PC-3 (cell line): ENCODE measurements at regions not wholly inside any gene's neighbourhood (a gene's known extent, or its start where the extent isn't known, plus 50 kb on each side); places are given as distances from the start of the nearest gene placed in this dataset.
"Not testable (repeated sequence)": the region's sequence is repeated elsewhere in the genome, so short reads cannot be mapped to it uniquely, and the experiment has no call there.

ENCODE experiments used
- ATAC-seq: fragments of 200-7000 bp; cut with Tn5 transposase; 2 replicates; pipeline ENCODE4 v1.9.1; 2020; ENCODE audit warnings: mild to moderate bottlenecking, moderate library complexity
- BruUV-seq: library from RNA; stranded (reverse); fragments of 400-500 nt; replicated peaks from 2 replicates; lab custom pipeline; 2021; lab: Mats Ljungman, UMichigan
- CTCF ChIA-PET: fragments of 300-600 bp; sonication (Branson Sonifier 250); formaldehyde crosslinking; loops from one replicate; lab custom pipeline; 2022; ENCODE audit warnings: antibody characterized with exemption; lab: Charles Lee
- POLR2A ChIA-PET: fragments of 300-600 bp; sonication (Branson Sonifier 250); formaldehyde crosslinking; loops from one replicate; lab custom pipeline; 2022; ENCODE audit warnings: antibody characterized with exemption; ENCODE audit not compliant: unreplicated experiment; lab: Charles Lee
- DNase-seq: peaks from one replicate; pipeline ENCODE4 v3.0.0-alpha.2; 2015
- H2AFZ ChIP-seq: fragments of 300-600 bp; sonication (generic); 2 replicates; pipeline ENCODE4 v1.6.0; 2016; ENCODE audit warnings: antibody characterized with exemption, low read length
- H3F3A ChIP-seq: fragments of 300-600 bp; sonication (generic); one replicate; pipeline ENCODE4 v1.6.0; 2017; ENCODE audit warnings: antibody characterized with exemption, low read length, control low read depth, mild to moderate bottlenecking; ENCODE audit not compliant: unreplicated experiment
- H3K27ac ChIP-seq: fragments of 300-600 bp; sonication (generic); 2 replicates; pipeline ENCODE4 v1.5.1; 2016; ENCODE audit warnings: mild to moderate bottlenecking, low read length
- H3K27me3 ChIP-seq: fragments of 300-600 bp; sonication (generic); 2 replicates; pipeline ENCODE4 v1.6.1; 2016; ENCODE audit warnings: low read length, mixed read lengths
- H3K36me3 ChIP-seq: fragments of 300-600 bp; sonication (generic); 2 replicates; pipeline ENCODE4 v1.6.1; 2016; ENCODE audit warnings: low read depth, mixed run types, low read length, mixed read lengths
- H3K4me1 ChIP-seq: fragments of 300-600 bp; sonication (generic); 2 replicates; pipeline ENCODE4 v1.5.1; 2016; ENCODE audit warnings: low read length; ENCODE audit not compliant: insufficient read depth
- H3K4me2 ChIP-seq: fragments of 300-600 bp; sonication (generic); 2 replicates; pipeline ENCODE4 v1.6.0; 2016; ENCODE audit warnings: low read length
- H3K4me3 ChIP-seq: fragments of 300-600 bp; sonication (generic); 2 replicates; pipeline ENCODE4 v1.5.1; 2016; ENCODE audit warnings: mild to moderate bottlenecking, low read length, mixed read lengths
- H3K79me2 ChIP-seq: fragments of 300-600 bp; sonication (generic); 2 replicates; pipeline ENCODE4 v1.6.1; 2017; ENCODE audit warnings: low read length, mixed read lengths
- H3K9ac ChIP-seq: fragments of 300-600 bp; sonication (generic); 2 replicates; pipeline ENCODE4 v1.6.0; 2016; ENCODE audit warnings: mild to moderate bottlenecking, low read length
- H3K9me2 ChIP-seq: fragments of 300-600 bp; sonication (generic); replicated peaks from 2 replicates; pipeline ENCODE4 v1.6.1; 2016; ENCODE audit warnings: mixed run types, low read length, mixed read lengths
- H3K9me3 ChIP-seq: fragments of 300-600 bp; sonication (generic); 2 replicates; pipeline ENCODE4 v1.6.1; 2016; ENCODE audit warnings: low read length, mixed read lengths
- H4K20me1 ChIP-seq: fragments of 300-600 bp; sonication (generic); 2 replicates; pipeline ENCODE4 v1.6.1; 2016; ENCODE audit warnings: low read length, mixed read lengths
- EZH2 ChIP-seq: fragments of 300-600 bp; sonication (generic); IDR thresholded peaks from one replicate; pipeline ENCODE4 v1.6.1; 2017; ENCODE audit warnings: antibody characterized with exemption, mild to moderate bottlenecking, low read length; ENCODE audit not compliant: unreplicated experiment
- EZH2phosphoT487 ChIP-seq: fragments of 300-600 bp; sonication (generic); IDR thresholded peaks from 2 replicates; pipeline ENCODE4 v1.6.1; 2018; ENCODE audit warnings: mild to moderate bottlenecking, antibody characterized with exemption, low read length, borderline replicate concordance
- intact Hi-C: fragments of 100-400 bp; cut with micrococcal nuclease; formaldehyde crosslinking; loops from 2 replicates; pipeline ENCODE4 v1.9.0; 2023
- TF ChIP-seq, protein P1 (sequence below): fragments of 300-600 bp; sonication (generic); conservative IDR thresholded peaks from 2 replicates; pipeline ENCODE4 v1.5.1; 2017; ENCODE audit warnings: antibody characterized with exemption, low read depth, mild to moderate bottlenecking, low read length

DNA sequence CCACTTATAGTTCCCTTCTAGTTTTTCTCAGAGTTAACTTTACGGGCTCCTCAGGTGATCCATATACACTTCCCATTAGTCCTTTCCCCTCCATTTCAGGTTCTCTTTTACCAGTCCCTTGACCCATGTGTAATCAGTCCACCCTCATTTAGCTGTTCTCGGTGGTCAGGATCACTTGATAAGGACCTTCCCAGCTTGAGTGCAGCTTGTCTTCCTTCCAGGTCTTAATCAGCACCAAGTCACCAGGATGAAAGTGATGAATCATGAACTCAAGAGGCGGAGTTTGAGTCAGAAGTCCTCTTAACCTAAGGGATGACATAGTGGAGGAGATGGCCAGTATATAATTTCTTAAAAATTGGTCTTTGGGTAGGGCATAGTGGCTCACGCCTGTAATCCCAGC is 63.1 kb upstream of the CNTNAP2 start:
- peaks cover 5% of the 10 kb centered on the region; the same call in 1 of the 2 replicates for H3K27me3 ChIP-seq
- H3K27ac ChIP-seq = no peak overlapping the region
- H3K4me1 ChIP-seq = no peaks in the 10 kb centered on the region
- peak; percentile 22; the same call in 1 of the 2 replicates for ATAC-seq
- H3K9ac ChIP-seq = no peak overlapping the region
- POLR2A ChIA-PET = no interaction called here
- H3F3A ChIP-seq = no peaks in the 10 kb centered on the region
- BruUV-seq = no TSS peak
- no peak overlapping the region for H2AFZ ChIP-seq
- H3K9me3 ChIP-seq = no peaks in the 10 kb centered on the region
- no peaks in the 10 kb centered on the region for H3K79me2 ChIP-seq
- H3K36me3 ChIP-seq = no peaks in the 10 kb centered on the region
- CTCF ChIA-PET = no interaction called here
- intact Hi-C loops = no loop called here
- peak; percentile 9 for DNase-seq
- TF ChIP-seq EZH2 (no peak), EZH2phosphoT487 (no peak)
- TF ChIP-seq, protein P1, sequence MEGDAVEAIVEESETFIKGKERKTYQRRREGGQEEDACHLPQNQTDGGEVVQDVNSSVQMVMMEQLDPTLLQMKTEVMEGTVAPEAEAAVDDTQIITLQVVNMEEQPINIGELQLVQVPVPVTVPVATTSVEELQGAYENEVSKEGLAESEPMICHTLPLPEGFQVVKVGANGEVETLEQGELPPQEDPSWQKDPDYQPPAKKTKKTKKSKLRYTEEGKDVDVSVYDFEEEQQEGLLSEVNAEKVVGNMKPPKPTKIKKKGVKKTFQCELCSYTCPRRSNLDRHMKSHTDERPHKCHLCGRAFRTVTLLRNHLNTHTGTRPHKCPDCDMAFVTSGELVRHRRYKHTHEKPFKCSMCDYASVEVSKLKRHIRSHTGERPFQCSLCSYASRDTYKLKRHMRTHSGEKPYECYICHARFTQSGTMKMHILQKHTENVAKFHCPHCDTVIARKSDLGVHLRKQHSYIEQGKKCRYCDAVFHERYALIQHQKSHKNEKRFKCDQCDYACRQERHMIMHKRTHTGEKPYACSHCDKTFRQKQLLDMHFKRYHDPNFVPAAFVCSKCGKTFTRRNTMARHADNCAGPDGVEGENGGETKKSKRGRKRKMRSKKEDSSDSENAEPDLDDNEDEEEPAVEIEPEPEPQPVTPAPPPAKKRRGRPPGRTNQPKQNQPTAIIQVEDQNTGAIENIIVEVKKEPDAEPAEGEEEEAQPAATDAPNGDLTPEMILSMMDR = no peak
- no peak overlapping the region for H3K4me3 ChIP-seq
- no peaks in the 10 kb centered on the region for H4K20me1 ChIP-seq
- H3K9me2 ChIP-seq = no peaks in the 10 kb centered on the region
- H3K4me2 ChIP-seq = no peak overlapping the region

DNA sequence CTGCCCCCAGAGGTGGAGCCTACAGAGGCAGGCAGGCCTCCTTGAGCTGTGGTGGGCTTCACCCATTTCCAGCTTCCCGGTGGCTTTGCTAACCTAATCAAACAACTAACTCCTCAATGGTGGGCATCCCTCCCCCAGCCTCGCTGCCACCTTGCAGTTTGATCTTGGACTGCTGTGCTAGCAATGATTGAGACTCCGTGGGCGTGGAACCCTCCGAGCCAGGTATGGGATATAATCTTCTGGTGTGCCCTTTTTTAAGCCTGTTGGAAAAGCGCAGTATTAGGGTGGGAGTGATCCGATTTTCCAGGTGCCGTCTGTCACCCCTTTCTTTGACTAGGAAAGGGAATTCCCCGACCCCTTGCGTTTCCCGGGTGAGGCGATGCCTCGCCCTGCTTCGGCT is 73.3 kb upstream of the CNTNAP2 start:
- H3K79me2 ChIP-seq = not testable (repeated sequence)

DNA sequence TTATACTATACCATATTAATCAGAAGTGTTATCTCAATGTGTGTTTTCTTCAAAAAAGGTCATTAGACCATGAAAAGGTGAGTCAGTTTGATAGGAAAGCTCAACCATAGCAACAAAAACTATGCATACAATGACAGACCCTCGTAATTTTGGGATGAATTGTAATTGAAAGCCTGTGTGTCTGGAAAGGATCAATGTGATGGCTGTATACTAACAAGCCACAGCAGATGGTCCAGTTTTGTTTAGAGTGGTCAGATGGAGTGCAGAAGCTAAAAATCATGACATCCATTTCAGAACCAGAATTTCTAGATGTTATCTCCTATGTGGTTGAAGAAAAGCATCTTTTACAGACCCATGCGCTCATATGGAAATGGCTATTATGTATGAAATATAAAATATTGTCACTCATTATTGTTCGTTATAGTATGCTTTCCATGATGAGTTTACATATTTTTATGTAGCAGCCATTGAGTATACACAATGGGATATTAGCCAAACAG is 88.3 kb upstream of the CNTNAP2 start:
- TF ChIP-seq EZH2 (no peak), EZH2phosphoT487 (no peak)
- TF ChIP-seq, protein P1 = no peak
- ChIA-PET CTCF (no interaction called here), POLR2A (no interaction called here)
- no TSS peak for BruUV-seq
- no peaks in the 10 kb centered on the region for H3K9me2 ChIP-seq
- no peaks in the 10 kb centered on the region for H4K20me1 ChIP-seq
- DNase-seq (no peak), ATAC-seq (no peak)
- H3K4me3 ChIP-seq = no peak overlapping the region
- no peak overlapping the region for H3K9ac ChIP-seq
- intact Hi-C loops = no loop called here
- no peaks in the 10 kb centered on the region for H3K4me1 ChIP-seq
- no peaks in the 10 kb centered on the region for H3K27me3 ChIP-seq
- no peak overlapping the region for H3K27ac ChIP-seq
- H3K36me3 ChIP-seq = no peaks in the 10 kb centered on the region
- no peaks in the 10 kb centered on the region for H3K9me3 ChIP-seq
- no peak overlapping the region for H3K4me2 ChIP-seq
- H3F3A ChIP-seq = no peaks in the 10 kb centered on the region
- no peak overlapping the region for H2AFZ ChIP-seq
- H3K79me2 ChIP-seq = no peaks in the 10 kb centered on the region

More for the DNA sequence above, 73.3 kb upstream of the CNTNAP2 start:
- H3K27me3 ChIP-seq, H3K27ac ChIP-seq, H3K9me3 ChIP-seq, H2AFZ ChIP-seq, H3K36me3 ChIP-seq, H3K9ac ChIP-seq, POLR2A ChIA-PET, CTCF ChIA-PET, ATAC-seq, DNase-seq, intact Hi-C loops, H3F3A ChIP-seq, H3K4me2 ChIP-seq, H3K4me1 ChIP-seq, H4K20me1 ChIP-seq, BruUV-seq, H3K4me3 ChIP-seq, H3K9me2 ChIP-seq: not testable (repeated sequence)
